ENCODE measurements at regions not wholly inside any gene's neighbourhood (a gene's known extent, or its start where the extent isn't known, plus 50 kb on each side); places are given as distances from the start of the nearest gene placed in this dataset.
"Not testable (repeated sequence)": the region's sequence is repeated elsewhere in the genome, so short reads cannot be mapped to it uniquely, and the experiment has no call there.

DNA sequence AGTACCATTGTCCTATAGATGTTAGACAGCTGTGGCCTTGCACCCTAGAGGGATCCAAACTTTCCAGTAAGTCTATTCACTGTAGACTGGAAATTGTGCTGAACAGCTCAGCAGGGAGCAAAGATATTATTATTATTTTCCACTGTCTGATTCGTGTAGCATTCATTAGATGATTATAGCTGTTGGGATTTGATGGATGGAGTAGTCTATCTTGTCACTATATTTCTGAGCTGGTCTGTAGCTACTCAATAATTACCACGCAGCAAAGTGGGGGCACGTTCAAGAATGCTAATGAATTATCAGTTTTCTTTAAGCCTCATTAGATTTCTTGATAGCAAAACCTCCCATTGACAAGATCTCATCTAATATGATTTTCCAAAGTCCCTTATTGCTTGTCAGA lies 113.2 kb downstream of the RTP4 start:
- ATAC-seq (ENCODE audit: low FRiP score in 2 of 2) (no peak), DNase-seq (no peak)
- no peaks in the 10 kb centered on the region for H3K27me3 ChIP-seq
- H3K9me3 ChIP-seq, result no peaks in the 10 kb centered on the region
- no peaks in the 10 kb centered on the region for H3K4me1 ChIP-seq
- H3K27ac ChIP-seq, result no peak overlapping the region
- H3K4me3 ChIP-seq, result no peak overlapping the region
- TF ChIP-seq POLR2A (IDR thresholded peaks at IDR 0.05) (no peak), EP300 (IDR thresholded peaks at IDR 0.05) (no peak), POLR2AphosphoS5 (IDR thresholded peaks at IDR 0.05) (no peak)
- TF ChIP-seq, protein P1, sequence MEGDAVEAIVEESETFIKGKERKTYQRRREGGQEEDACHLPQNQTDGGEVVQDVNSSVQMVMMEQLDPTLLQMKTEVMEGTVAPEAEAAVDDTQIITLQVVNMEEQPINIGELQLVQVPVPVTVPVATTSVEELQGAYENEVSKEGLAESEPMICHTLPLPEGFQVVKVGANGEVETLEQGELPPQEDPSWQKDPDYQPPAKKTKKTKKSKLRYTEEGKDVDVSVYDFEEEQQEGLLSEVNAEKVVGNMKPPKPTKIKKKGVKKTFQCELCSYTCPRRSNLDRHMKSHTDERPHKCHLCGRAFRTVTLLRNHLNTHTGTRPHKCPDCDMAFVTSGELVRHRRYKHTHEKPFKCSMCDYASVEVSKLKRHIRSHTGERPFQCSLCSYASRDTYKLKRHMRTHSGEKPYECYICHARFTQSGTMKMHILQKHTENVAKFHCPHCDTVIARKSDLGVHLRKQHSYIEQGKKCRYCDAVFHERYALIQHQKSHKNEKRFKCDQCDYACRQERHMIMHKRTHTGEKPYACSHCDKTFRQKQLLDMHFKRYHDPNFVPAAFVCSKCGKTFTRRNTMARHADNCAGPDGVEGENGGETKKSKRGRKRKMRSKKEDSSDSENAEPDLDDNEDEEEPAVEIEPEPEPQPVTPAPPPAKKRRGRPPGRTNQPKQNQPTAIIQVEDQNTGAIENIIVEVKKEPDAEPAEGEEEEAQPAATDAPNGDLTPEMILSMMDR (IDR thresholded peaks at IDR 0.05), result no peak
- H3K36me3 ChIP-seq, result no peaks in the 10 kb centered on the region
- WGBS, 2 donors, result 73 to 85% methylated on average over 3 of the region's 3 CpGs

DNA sequence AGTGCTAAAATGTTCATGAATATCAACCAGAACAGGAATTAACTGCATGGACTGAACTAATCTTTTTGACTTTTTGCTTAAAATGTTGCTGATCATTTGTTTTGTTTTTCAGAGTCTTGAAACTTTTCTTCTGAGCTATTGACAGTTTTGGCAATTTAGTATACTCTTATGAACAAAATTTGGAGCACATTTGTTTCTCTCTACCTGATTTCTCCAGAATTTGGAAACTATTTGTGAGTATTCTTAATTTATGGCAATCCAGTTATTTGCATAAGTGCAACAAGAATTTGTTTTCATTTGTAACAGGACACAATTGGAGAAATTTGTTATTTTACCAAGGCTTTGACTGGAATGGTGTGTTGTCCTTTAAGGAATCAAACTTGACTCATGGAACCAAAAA lies 107.4 kb downstream of the RTP4 start:
- ATAC-seq (ENCODE audit: low FRiP score in 2 of 2); DNase-seq; H3K27ac ChIP-seq; H3K27me3 ChIP-seq; H3K4me3 ChIP-seq; H3K4me1 ChIP-seq; H3K36me3 ChIP-seq: not testable (repeated sequence)
- peaks cover 0 to 28% (median 22%) of the 10 kb centered on the region in 4 donors for H3K9me3 ChIP-seq

DNA sequence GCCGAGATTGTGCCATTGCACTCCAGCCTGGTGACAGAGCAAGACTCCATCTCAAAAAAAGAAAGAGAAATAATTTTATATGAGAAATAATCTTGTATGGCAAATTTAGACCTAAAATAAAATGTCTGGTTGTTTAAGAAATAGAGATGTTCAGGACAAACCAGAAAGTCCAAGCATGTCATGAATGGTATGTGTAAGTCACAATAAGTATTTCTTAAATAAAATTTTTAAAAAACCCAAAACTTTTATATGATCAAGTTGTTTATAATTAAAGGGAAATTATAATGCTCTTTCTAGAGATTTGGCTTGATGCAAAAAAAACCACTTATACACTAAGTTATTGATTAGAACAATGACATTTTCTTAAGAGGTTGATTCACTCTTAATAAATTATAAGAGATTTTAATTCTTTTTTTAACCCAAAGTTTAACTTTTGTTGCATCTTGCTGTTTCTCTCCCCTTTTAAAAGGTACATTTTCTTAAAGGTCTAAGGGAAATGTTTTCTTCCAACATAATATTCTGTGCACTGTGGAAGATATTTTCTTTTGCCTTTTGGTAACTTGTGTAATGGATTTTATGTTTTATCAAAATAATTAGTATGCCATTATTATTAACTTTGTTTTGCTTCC lies 105.7 kb downstream of the RTP4 start:
- no peak overlapping the region for H3K27ac ChIP-seq
- no peaks in the 10 kb centered on the region for H3K27me3 ChIP-seq
- DNase-seq (no peak), ATAC-seq (ENCODE audit: low FRiP score in 2 of 2) (no peak)
- H3K4me3 ChIP-seq, result no peak overlapping the region
- no peaks in the 10 kb centered on the region for H3K4me1 ChIP-seq
- WGBS, 2 donors, result 84 to 96% methylated on average over 1 of the region's 1 CpG
- peaks cover 0 to 28% (median 22%) of the 10 kb centered on the region in 4 donors for H3K9me3 ChIP-seq
- no peak for TF ChIP-seq POLR2A (IDR thresholded peaks at IDR 0.05)
- TF ChIP-seq POLR2AphosphoS5 (IDR thresholded peaks at IDR 0.05), result no peak
- TF ChIP-seq EP300 (IDR thresholded peaks at IDR 0.05), result no peak
- TF ChIP-seq, protein P1 (IDR thresholded peaks at IDR 0.05), result no peak
- H3K36me3 ChIP-seq, result no peaks in the 10 kb centered on the region

DNA sequence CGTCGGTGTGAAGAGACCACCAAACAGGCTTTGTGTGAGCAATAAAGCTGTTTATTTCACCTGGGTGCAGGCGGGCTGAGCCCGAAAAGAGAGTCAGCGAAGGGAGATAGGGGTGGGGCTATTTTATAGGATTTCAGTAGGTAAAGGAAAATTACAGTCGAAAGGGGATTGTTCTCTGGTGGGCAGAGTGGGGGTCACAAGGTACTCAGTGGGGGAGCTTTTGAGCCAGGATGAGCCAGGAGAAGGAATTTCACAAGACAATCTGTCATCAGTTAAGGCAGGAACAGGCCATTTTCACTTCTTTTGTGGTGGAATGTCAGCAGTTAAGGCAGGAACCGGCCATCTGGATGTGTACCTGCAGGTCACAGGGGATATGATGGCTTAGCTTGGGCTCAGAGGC lies 98.1 kb downstream of the RTP4 start:
- 72 to 80% methylated on average over 7 of the region's 7 CpGs for WGBS, 2 donors
- not testable (repeated sequence) for H3K4me3 ChIP-seq; DNase-seq; H3K36me3 ChIP-seq; H3K27ac ChIP-seq; H3K4me1 ChIP-seq; H3K27me3 ChIP-seq; H3K9me3 ChIP-seq; ATAC-seq (ENCODE audit: low FRiP score in 2 of 2)

DNA sequence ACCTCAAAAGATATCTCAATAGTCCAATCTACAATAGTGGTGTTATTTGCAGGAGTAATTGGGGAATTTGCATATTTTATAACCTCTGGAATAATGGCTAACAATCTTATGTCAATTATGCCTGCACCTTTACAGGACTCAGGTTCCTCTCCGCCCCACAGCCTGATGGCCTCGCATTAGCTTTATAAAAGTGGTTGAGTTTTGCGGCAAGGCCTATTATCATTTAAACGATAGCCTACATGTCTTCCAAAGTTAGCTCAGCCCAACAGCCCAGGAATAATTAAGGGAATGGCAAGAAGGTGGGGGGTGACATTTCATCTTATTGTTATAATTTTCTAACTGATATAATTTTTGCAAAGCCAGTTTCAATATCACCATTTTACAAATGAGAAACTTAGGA lies 97.3 kb downstream of the RTP4 start:
- no peaks in the 10 kb centered on the region for H3K27me3 ChIP-seq
- TF ChIP-seq POLR2A (IDR thresholded peaks at IDR 0.05), result no peak
- H3K27ac ChIP-seq, result no peak overlapping the region
- ATAC-seq (ENCODE audit: low FRiP score in 2 of 2) (no peak), DNase-seq (no peak)
- H3K9me3 ChIP-seq, result no peaks in the 10 kb centered on the region
- H3K4me3 ChIP-seq, result no peak overlapping the region
- 77 to 84% methylated on average over 4 of the region's 4 CpGs for WGBS, 2 donors
- no peaks in the 10 kb centered on the region for H3K36me3 ChIP-seq
- no peaks in the 10 kb centered on the region for H3K4me1 ChIP-seq

DNA sequence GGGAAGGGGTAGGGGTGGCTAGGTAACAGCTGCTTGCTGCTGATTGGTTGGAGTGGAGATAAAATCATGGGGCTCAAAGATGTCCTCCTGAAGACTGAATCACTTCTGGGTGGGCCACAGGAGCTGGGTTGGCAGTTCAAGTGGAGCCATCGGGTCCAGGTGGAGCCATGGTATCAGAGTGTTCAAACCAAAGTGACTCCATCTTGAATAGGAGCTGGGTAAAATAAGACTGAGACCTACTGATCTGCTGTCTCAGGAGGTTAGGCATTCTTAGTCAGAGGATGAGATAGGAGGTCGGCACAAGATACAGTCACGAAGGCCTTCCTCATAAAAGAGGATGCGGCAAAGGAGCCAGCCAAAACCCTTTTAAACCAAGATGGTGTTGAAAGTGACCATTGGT lies 96.5 kb downstream of the RTP4 start:
- H3K4me1 ChIP-seq, result no peaks in the 10 kb centered on the region
- no peaks in the 10 kb centered on the region for H3K9me3 ChIP-seq
- DNase-seq (no peak), ATAC-seq (ENCODE audit: low FRiP score in 2 of 2) (no peak)
- 89 to 100% methylated on average over 4 of the region's 4 CpGs for WGBS, 2 donors
- H3K4me3 ChIP-seq, result no peak overlapping the region
- H3K27ac ChIP-seq, result no peak overlapping the region
- TF ChIP-seq EP300 (IDR thresholded peaks at IDR 0.05), result no peak
- TF ChIP-seq, protein P1 (IDR thresholded peaks at IDR 0.05), result no peak
- TF ChIP-seq POLR2A (IDR thresholded peaks at IDR 0.05), result no peak
- no peak for TF ChIP-seq POLR2AphosphoS5 (IDR thresholded peaks at IDR 0.05)
- H3K36me3 ChIP-seq, result no peaks in the 10 kb centered on the region
- no peaks in the 10 kb centered on the region for H3K27me3 ChIP-seq
